ENCODE measurements at regions not wholly inside any gene's neighbourhood (a gene's known extent, or its start where the extent isn't known, plus 50 kb on each side); places are given as distances from the start of the nearest gene placed in this dataset.

DNA sequence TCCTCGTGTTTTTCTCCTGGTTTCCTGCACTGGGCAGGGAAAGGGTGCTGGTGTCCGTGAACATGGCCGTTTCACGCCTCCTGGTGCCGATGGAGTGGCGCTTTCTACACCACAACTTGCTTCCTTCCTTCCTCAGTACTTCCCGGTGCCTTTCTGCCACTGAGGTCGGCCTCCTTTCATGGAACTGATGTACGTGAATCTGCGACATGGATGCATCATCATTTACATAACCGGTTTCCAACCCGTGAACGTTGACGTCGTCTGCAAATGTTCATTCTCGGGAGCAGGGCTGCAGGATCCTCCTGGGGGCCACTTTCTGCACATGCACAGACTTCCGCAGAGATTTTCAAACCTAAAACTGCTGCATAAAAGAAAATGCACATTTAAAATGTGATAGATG lies 474.4 kb downstream of the BRD1 start:
- no peak overlapping the region for H3K4me2 ChIP-seq
- ATAC-seq = no peak
- H3K27me3 ChIP-seq (ENCODE audit: insufficient read depth) = no peaks in the 10 kb centered on the region
- DNase-seq (ENCODE audit: low spot score) = no peak
- H3K79me2 ChIP-seq (replicated peaks; ENCODE audit: insufficient read depth) = no peaks in the 10 kb centered on the region
- H2AFZ ChIP-seq = no peak overlapping the region
- H3K9me3 Mint-ChIP-seq = no peaks in the 10 kb centered on the region; the same call in 2 of the 3 replicates
- H3F3A ChIP-seq (replicated peaks; ENCODE audit: low read depth) = no peaks in the 10 kb centered on the region
- H3K36me3 ChIP-seq (ENCODE audit: insufficient read depth) = 0 out of 2 replicates have a peak, but pooled peaks cover 3% of the 10 kb centered on the region
- no peaks in the 10 kb centered on the region for H4K20me1 ChIP-seq (replicated peaks; ENCODE audit: insufficient read depth)
- no peaks in the 10 kb centered on the region for H3K9me2 ChIP-seq (ENCODE audit: insufficient read depth)
- no peaks in the 10 kb centered on the region for H3K4me1 ChIP-seq (ENCODE audit: insufficient read depth)
- TF ChIP-seq, protein P1, sequence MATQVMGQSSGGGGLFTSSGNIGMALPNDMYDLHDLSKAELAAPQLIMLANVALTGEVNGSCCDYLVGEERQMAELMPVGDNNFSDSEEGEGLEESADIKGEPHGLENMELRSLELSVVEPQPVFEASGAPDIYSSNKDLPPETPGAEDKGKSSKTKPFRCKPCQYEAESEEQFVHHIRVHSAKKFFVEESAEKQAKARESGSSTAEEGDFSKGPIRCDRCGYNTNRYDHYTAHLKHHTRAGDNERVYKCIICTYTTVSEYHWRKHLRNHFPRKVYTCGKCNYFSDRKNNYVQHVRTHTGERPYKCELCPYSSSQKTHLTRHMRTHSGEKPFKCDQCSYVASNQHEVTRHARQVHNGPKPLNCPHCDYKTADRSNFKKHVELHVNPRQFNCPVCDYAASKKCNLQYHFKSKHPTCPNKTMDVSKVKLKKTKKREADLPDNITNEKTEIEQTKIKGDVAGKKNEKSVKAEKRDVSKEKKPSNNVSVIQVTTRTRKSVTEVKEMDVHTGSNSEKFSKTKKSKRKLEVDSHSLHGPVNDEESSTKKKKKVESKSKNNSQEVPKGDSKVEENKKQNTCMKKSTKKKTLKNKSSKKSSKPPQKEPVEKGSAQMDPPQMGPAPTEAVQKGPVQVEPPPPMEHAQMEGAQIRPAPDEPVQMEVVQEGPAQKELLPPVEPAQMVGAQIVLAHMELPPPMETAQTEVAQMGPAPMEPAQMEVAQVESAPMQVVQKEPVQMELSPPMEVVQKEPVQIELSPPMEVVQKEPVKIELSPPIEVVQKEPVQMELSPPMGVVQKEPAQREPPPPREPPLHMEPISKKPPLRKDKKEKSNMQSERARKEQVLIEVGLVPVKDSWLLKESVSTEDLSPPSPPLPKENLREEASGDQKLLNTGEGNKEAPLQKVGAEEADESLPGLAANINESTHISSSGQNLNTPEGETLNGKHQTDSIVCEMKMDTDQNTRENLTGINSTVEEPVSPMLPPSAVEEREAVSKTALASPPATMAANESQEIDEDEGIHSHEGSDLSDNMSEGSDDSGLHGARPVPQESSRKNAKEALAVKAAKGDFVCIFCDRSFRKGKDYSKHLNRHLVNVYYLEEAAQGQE (IDR thresholded peaks at IDR 0.05; ENCODE audit: unreplicated experiment) = no peak
- TF ChIP-seq JUNB (IDR thresholded peaks at IDR 0.05; ENCODE audit: unreplicated experiment) = no peak
- no peak for TF ChIP-seq POLR2AphosphoS5 (IDR thresholded peaks at IDR 0.05; ENCODE audit: low read depth)
- no peak for TF ChIP-seq EZH2phosphoT487 (IDR thresholded peaks at IDR 0.05; ENCODE audit: unreplicated experiment)
- TF ChIP-seq ZNF114 (CRISPR knock-in tag; IDR thresholded peaks at IDR 0.05) = no peak
- TF ChIP-seq ZNF331 (CRISPR knock-in tag; IDR thresholded peaks at IDR 0.05; ENCODE audit: low read depth) = no peak
- no peak for TF ChIP-seq CREB1 (CRISPR knock-in tag; IDR thresholded peaks at IDR 0.05; ENCODE audit: low read depth)
- TF ChIP-seq, protein P2, sequence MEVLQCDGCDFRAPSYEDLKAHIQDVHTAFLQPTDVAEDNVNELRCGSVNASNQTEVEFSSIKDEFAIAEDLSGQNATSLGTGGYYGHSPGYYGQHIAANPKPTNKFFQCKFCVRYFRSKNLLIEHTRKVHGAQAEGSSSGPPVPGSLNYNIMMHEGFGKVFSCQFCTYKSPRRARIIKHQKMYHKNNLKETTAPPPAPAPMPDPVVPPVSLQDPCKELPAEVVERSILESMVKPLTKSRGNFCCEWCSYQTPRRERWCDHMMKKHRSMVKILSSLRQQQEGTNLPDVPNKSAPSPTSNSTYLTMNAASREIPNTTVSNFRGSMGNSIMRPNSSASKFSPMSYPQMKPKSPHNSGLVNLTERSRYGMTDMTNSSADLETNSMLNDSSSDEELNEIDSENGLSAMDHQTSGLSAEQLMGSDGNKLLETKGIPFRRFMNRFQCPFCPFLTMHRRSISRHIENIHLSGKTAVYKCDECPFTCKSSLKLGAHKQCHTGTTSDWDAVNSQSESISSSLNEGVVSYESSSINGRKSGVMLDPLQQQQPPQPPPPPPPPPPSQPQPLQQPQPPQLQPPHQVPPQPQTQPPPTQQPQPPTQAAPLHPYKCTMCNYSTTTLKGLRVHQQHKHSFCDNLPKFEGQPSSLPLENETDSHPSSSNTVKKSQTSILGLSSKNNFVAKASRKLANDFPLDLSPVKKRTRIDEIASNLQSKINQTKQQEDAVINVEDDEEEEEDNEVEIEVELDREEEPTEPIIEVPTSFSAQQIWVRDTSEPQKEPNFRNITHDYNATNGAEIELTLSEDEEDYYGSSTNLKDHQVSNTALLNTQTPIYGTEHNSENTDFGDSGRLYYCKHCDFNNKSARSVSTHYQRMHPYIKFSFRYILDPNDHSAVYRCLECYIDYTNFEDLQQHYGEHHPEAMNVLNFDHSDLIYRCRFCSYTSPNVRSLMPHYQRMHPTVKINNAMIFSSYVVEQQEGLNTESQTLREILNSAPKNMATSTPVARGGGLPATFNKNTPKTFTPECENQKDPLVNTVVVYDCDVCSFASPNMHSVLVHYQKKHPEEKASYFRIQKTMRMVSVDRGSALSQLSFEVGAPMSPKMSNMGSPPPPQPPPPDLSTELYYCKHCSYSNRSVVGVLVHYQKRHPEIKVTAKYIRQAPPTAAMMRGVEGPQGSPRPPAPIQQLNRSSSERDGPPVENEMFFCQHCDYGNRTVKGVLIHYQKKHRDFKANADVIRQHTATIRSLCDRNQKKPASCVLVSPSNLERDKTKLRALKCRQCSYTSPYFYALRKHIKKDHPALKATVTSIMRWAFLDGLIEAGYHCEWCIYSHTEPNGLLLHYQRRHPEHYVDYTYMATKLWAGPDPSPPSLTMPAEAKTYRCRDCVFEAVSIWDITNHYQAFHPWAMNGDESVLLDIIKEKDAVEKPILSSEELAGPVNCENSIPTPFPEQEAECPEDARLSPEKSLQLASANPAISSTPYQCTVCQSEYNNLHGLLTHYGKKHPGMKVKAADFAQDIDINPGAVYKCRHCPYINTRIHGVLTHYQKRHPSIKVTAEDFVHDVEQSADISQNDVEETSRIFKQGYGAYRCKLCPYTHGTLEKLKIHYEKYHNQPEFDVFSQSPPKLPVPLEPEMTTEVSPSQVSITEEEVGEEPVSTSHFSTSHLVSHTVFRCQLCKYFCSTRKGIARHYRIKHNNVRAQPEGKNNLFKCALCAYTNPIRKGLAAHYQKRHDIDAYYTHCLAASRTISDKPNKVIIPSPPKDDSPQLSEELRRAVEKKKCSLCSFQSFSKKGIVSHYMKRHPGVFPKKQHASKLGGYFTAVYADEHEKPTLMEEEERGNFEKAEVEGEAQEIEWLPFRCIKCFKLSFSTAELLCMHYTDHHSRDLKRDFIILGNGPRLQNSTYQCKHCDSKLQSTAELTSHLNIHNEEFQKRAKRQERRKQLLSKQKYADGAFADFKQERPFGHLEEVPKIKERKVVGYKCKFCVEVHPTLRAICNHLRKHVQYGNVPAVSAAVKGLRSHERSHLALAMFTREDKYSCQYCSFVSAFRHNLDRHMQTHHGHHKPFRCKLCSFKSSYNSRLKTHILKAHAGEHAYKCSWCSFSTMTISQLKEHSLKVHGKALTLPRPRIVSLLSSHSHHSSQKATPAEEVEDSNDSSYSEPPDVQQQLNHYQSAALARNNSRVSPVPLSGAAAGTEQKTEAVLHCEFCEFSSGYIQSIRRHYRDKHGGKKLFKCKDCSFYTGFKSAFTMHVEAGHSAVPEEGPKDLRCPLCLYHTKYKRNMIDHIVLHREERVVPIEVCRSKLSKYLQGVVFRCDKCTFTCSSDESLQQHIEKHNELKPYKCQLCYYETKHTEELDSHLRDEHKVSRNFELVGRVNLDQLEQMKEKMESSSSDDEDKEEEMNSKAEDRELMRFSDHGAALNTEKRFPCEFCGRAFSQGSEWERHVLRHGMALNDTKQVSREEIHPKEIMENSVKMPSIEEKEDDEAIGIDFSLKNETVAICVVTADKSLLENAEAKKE (CRISPR knock-in tag; IDR thresholded peaks at IDR 0.05) = no peak
- no peak for TF ChIP-seq NANOG (IDR thresholded peaks at IDR 0.05; ENCODE audit: borderline replicate concordance)
- TF ChIP-seq EZH2 (IDR thresholded peaks at IDR 0.05; ENCODE audit: low read depth, unreplicated experiment) = no peak
- TF ChIP-seq STAT1 (IDR thresholded peaks at IDR 0.05; ENCODE audit: unreplicated experiment) = no peak
- no peak overlapping the region for H3K4me3 ChIP-seq
- no peak overlapping the region for H3K4me3 Mint-ChIP-seq
- H3K36me3 Mint-ChIP-seq (ENCODE audit: low read depth) = no peaks in the 10 kb centered on the region
- H3K27ac ChIP-seq (ENCODE audit: low read depth) = no peak overlapping the region
- peaks cover 8% of the 10 kb centered on the region for H3K27me3 Mint-ChIP-seq (ENCODE audit: insufficient read depth, low read depth, poor library complexity)
- H3K27ac Mint-ChIP-seq = no peak overlapping the region
- no peaks in the 10 kb centered on the region; the same call in 2 of the 3 replicates for H3K4me1 Mint-ChIP-seq

Data from GM23338 (cell line).